Stimulated activated CD4-positive, alpha-beta T cell treated with anti-CD3 and anti-CD28 coated beads, Interleukin-15, amount 100 ng/mL, for 48 hours (primary cell): ENCODE measurements at regions not wholly inside any gene's neighbourhood (a gene's known extent, or its start where the extent isn't known, plus 50 kb on each side); places are given as distances from the start of the nearest gene placed in this dataset.
A peak's percentile ranks its signal among the peaks of the same experiment; 100 is the strongest.
"Not testable (repeated sequence)": the region's sequence is repeated elsewhere in the genome, so short reads cannot be mapped to it uniquely, and the experiment has no call there.

Experiments used
- DNase-seq, 2 donors: peaks; one replicate each; pipeline ENCODE4 v3.0.0-alpha.2; 2020; ENCODE audit warnings: low read depth in 2 of 2

DNA sequence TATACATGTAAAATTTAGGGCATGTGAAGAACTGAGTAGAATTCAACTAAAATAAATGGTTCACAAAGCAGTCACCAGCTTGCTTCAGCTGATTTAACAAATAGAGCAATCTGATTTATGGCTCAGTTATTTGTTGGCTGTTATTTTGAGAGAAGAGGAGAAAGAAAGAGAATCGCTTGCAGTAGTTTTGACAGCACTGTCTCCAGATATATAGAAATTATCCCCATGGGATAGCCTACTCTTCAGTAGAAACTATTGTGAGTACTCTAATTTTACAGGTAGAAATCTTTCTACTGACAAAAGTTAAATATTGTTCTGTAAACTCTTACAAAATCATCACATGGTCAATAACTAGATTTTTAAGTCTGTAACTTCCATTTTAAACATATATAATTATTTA is 1098.2 kb downstream of the MRPL39 start:
- DNase-seq = no peak

DNA sequence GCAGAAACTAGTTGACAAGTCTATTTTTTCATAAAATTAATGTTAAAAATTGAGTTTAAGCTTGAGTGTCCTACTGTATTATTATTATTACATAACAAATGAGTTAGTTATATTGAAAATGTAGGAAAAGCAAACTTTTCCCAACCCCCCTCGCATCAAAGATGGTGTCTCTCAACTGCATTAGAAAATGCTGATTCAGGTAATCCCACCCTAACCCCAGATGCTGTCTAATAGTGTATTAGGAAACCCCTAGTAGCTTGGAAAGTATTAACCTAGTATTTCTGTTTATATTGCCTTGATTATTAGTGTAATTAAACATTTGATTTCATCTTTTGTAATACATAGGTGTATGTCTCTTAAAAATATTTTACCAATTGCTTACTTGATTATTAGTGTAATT is 1120.3 kb downstream of the MRPL39 start:
- no peak for DNase-seq

DNA sequence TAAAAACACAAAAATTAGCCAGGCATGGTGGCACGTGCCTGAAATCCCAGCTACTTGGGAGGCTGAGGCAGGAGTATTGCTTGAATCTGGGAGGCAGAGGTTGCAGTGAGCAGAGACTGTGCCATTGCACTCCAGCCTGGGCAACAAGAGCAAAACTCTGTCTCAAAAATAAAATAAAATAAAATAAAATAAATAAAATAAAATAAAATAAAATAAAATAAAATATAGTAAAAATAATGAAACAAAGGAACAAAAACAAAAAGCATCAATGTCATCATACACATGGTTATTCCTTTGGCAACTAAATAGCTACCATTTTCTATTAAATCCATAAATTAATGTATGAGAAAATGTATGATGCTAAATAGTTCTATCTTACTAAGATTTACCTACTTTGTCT is 1123.9 kb downstream of the MRPL39 start:
- not testable (repeated sequence) for DNase-seq

DNA sequence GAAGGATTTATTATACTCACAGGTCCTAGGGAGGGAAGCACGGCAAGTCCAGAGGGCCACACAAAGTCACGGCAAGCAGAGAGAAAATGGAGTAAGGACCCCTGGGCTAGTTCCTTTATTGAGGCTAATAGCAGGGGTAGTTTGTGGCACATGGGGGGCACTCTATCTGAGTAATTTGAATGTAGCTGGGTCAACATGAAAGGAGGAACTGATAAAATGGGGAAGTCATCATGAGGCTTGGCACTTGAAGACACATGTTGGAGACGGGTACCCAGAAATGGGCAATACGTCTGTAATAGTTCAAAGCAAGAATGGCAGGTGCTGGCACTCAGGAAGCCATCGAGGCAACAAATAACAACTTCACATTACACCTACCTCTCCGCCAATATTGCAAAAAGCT is 1136.4 kb downstream of the MRPL39 start:
- no peak for DNase-seq

DNA sequence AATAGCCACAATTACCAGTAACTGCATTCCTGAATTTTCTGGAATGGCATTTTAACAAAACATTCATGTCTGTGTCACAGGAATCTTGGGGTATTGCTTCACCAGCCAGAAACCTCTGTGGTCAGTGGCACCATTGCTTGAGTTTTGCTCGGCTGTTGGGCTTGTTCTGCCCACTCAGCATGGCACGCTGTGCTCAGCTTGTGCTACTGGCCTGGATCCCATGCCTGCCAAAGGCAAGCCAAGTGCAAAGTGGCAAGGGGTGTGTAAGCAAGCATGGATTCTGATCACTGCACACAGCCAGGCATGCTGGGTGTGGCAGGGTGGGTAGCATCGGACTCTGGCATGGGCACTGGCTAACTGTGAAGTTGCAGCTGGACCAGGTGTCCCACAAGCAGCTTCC is 1150.9 kb downstream of the MRPL39 start:
- no peak for DNase-seq

DNA sequence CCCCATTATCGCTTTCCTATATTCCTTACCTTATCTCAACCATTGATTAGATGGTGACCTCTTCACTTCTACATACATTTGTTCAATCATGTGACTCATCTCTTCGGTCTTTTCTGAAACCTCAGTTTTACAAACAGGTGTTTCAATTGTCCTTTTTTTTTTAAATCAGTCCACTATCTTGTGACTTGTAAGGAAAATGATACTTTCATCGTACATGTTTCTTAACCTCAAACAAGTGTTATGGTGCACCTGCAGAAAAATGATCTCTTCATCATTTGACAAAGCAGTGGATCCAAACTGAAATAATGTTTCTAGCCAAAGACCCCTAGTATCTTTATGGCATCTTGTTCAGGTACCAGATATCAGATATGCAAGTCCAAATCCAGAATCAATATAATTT is 1157.2 kb downstream of the MRPL39 start:
- DNase-seq = no peak

DNA sequence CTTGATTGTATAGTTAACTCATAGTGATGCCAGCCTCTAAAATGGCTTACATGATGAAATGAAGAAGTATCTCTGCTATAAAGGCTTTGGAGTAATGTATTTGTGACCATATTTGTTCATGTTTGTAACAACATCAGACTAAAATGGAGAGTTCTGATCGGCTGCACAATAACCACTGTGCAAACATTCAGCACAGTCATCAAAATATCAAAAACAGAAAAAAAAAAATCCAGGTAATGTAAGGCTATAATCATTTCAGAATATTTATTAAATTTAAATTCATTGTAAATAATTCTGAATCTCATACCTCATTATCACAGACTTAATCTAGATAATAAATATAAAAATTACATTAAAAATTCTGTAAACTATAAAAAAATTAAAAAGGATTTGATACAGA is 1161.8 kb downstream of the MRPL39 start:
- no peak for DNase-seq

DNA sequence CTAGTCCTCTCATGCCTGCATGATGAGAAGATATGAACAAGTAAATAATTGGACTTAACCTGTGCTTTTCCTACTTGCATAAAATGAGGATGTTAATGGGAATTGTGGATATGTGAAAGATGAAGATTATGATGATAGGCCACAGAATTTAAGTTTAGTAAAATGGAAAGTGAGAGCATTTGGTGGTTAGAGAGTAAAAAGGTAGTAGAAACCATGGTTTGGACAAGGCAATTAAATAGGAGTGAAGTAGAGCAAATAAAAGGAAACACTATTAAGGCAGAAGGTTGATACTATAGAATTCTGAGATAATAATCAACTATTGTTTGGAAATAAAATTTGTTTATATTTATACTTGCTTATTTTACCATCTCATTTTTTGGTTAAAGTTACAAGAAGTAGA is 1162.5 kb downstream of the MRPL39 start:
- DNase-seq = no peak

DNA sequence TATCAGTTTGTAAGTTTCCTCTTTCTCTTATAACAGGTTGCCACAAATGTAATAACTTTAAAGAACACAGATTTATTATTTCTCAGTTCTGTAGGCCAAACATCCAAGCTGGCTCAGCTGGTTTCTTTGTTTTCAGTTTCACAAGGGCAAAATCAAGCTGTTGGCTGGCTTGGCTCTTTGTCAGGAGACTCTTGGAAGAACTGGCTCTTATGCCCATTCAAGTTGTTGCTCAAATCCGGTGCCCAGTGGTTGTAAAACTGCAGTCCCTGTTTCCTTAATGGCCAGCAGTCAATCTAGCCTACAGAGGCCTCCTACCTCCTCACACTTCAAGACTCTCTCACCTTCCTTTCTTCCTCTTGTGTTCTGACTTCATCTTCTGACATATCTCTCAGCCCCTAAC is 1171.0 kb downstream of the MRPL39 start:
- DNase-seq = no peak

DNA sequence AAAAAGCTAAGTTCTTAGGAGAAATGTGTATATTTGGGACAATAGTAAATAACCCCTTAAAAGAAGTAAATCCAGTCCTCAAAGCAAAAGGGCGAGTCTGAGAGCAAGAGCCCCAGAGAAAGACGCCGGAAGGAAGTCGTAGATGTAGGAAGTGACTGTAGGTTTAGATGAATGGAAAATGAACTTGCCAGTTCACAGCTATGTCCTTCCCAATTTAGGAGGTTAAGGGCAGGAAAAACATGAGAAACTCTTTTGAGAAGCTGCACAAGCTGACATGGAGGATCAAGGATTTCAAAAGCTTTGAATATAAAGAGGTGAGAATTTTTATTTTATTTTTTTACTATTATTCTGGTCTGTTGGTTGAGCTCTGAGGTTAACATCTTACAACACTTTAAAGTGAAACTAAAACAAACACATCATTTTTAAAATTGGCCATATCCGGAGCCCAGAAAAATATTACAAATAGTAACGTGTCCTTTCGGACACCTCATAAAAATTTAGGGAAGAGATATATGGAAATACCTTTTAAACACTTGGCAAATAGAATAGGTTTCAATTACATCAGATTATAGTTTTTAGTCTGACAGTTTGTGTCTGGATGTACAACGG is 1178.6 kb downstream of the MRPL39 start:
- no peak for DNase-seq

DNA sequence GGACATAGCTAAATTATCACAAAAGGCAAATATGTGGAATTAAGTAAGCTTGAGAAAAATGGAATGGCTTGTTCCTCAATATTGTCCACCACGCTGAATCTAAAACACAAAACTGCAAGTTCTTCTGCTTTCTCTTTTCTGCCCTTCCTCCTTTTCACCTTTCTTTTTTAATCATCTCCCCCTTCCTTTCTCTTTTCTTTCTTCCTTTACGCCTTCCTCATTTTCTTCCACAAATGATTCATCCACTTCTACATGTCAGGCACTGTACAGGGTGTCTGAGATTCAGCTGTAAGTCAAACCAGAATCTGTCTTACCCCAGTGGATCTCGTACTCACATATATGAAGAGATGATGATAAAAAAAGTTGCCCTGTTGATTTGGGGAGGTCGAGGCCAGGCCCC is 1182.5 kb downstream of the MRPL39 start:
- DNase-seq = no peak

DNA sequence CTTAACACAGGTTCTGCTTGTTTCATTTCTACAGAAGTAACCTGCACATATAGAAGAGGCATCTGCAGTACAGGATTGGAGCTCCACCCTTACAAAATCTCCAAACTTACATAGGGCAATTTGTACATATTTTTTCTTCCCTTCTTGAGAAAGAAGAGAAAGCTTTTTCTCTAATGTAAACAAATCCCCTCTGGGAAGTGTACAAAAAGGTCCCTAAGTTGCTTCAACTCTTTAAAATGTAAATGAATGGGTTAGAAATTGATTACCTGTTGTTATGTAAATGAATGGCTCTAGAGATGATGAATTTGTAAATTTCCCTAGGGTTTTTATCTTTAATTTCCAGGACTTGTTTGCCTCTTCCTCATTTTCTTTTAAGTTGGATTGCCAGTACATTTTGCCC is 1183.7 kb downstream of the MRPL39 start:
- no peak for DNase-seq

DNA sequence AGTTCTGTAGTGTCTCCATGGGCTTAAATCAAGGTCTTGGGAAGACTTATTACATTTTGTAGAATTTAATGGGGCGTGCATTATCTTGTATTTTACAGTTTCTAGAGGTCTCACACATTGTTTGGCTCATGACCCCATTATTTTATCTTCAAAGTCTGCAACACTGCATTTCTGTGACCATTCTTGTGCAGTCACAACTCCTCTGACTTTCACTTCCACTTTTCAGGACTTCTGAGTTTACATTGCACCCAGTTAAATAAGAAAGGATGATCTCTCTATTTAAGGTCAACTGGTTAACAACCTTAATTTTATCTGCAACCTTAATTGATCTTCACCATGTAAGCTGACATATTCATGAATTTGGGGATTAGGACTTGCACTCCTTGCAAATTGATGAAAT is 1186.6 kb downstream of the MRPL39 start:
- DNase-seq = no peak

DNA sequence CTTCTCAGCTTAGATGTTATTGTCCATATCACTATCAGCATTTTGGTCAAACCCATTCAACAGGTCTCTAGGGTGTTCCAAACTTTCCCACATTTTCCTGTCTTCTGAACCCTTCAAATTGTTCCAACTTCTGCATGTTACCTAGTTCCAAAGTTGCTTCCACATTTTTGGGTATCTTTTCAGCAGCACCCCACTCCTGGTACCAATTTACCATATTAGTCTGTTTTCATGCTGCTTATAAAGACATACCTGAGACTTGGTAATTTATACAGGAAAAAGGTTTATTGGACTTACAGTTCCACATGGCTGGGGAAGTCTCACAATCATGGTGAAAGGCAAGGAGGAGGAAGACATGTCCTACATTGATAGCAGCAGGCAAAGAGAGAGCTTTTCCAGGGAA is 1187.6 kb downstream of the MRPL39 start:
- DNase-seq = not testable (repeated sequence)

DNA sequence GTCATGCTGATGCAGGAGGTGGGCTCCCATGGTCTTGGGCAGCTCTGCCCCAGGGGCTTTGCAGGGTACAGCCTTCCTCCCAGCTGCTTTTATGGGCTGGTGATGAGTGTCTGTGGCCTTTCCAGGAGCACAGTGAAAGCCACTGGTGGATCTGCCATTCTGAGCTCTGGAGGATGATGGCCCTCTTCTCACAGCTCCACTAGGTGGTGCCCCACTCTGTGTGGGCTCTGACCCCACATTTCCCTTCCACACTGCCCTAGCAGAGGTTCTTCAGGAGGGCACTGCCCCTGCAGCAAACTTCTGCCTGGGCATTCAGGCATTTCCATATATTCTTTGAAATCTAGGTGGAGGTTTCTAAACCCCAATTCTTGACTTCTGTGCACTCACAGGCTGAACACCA is 1188.6 kb downstream of the MRPL39 start:
- no peak for DNase-seq

DNA sequence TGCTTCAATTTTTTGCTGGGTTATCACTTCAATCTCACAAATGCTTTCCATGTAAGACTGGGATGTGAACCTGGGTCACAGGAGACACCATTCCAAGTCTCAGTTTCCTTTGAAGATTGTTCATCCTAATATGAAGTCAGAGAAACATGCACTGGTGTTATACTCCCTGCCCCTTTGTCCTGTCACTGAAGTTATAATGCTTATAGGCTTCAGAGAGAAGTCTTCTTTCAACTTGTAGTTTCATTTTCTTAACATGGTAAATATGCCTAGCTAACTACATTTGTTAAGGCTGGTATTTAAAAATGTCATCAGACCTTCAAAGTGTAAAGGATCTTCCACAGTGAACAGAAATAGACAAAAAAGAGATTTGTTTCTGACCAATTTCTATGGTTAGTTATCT is 1195.9 kb downstream of the MRPL39 start:
- no peak for DNase-seq

DNA sequence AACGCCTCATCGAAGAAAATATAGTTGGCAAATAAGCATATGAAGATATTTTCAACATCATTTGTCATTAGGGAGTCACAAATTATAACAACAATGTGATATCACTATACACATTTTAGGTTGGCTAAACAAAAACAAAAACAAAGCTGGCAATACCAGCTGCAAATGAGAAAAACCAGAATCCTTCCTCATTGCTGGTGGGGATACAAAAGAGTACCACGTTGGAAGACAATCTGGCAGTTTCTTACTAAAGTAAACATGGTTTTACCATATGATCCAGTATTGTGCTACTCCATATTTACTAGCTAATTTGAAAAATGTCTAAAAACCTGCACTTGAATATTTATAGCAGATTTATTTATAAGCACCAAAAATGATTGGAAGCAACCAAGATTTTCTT is 1204.1 kb downstream of the MRPL39 start:
- no peak for DNase-seq

DNA sequence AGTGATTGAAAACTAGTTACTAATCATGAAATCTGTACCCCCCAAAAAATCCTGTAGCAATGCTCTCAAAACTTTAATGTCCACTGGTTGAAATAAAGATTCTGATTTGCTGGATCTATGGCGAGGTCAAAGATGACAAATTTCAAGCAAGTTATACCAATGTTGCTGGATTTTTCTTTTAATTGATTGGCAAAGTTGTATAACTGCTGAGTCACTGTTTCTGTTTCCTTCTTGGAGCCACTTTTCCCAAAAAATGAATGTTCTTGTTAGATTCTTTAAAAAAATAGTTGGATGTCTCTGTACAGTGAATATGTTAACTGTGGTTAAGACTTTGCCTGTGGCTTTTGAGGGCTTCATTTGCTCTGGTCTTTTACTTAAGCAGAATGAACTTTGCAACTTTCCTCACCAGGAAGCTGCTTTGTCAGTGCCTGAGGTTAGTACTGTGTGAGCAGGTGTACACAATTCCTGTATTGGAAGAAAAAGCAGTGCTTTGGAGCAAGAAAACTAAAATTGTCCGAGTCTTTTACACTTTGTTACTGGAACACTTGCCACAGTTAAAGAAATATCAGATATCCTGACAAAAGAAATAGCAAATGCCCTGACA is 1211.9 kb downstream of the MRPL39 start:
- no peak for DNase-seq

DNA sequence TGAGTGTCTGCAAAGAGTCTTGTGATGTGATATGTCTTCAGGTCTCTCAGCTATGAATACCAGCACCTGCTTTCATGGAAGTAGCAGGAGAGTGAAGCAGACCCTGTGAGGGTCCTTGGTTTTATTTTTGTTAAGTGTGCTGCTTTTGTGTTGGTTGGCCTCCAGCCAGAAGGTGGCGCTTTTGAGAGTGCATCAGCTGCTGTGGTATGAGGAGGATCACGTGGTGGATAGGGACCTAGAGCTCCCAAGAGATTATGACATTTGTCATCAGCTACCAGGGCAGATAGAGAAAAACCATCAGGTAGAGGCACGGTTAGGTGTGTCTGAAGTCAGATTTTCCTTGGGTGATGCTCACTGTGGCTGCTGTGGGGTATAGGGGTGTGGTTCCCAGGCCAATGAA is 1232.1 kb downstream of the MRPL39 start:
- peak in 1 of 2 donors; percentile 12 for DNase-seq

DNA sequence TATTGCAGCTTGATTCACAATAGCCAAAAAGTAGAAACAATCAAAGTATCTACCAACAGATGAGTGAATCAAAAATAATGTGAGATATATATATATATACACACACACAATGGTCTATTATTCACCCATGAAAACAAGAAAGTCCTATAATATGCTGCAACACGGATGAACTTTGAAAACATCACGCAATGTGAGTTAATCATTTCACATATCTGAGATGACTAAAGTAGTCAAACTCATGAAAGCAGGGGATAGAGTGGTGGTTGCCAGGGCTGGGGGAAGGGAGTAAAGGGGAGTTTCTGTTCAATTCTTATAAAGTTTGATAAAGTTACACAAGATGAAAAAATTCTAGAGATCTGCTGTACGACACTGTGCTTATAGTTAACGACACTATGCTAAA is 1234.8 kb downstream of the MRPL39 start:
- no peak for DNase-seq

DNA sequence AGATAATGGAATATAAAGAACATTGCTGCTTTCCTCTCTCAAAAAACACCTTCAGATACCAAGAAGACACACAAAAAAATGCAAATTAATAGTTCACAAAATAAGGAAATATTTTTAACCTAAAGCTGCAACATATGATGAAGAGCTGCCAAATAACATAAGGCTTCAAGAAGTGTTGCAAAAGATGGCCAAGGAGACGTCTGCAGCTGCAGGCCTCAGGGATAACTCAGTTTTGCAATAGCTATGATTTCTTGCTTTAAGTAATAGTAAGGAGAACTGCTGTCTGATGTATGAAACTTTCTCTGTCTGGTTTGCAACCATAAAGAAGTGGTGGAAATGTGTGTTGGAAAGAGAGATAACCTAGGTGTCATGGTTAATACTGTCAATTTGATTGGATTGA is 1237.5 kb downstream of the MRPL39 start:
- no peak for DNase-seq

DNA sequence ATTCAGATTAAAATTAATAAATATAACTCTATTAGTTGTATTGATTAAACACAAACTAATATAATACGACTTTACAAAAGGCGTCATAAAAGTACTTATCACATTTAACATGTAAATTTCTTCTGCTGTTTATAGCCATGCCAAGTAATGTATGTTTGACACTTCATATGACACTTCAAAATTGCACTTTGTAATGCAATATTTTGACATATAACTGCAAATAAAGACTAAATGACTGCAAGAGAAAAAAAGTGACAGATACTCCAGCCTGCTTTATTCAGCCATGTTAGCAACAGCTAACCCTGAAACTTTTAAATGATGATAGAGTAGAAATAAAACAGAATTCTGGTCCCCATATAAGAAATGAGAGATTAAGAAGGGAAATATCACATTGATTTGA is 1238.0 kb downstream of the MRPL39 start:
- no peak for DNase-seq

DNA sequence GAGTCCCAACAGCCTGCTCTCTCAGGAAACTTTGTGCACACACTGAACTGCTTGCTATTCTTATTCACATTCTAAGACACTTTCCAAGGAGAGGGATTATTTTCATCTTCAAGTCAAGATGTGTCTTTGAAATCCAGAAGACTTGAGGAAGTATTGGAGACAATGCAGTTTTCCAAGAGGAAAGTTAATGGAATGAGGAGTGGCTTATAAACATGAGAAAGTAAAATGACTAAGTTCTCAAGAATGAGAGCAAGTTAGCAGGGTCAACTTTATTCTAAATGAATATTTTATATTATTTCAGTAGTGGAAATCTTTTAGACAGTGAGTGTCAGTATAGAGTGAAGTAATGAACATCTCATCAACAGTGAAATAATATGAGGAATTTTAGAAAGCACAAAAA is 1239.3 kb downstream of the MRPL39 start:
- DNase-seq = no peak

DNA sequence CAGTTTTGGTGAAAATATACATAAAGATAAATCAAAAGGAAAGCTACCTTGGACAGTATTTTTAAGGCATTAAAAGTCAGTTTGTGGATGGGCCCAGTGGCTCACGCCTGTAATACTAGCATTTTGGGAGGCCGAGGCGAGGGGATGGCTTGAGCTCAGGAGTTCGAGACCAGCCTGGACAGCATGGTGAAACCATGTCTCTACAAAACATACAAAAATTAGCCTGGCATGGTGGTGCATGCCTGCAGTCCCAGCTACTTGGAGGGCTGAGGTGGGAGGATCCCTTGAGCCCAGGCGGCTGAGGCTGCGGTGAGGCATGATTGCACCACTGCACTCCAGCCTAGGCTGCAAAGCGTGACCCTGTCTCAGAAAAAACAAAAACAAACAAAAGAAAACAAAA is 1253.8 kb downstream of the MRPL39 start:
- no peak for DNase-seq
